GM20431 (cell line): ENCODE measurements at regions not wholly inside any gene's neighbourhood (a gene's known extent, or its start where the extent isn't known, plus 50 kb on each side); places are given as distances from the start of the nearest gene placed in this dataset.

ENCODE experiments used
- in situ Hi-C: fragments of 300-500 bp; cut with MseI, MboI; formaldehyde crosslinking; loops from one replicate; pipeline ENCODE4 v1.15.0; 2020; ENCODE audit warnings: low sequenced_read_pairs; ENCODE audit not compliant: unreplicated experiment

GRCh38 chr14:54197369-54197768, 199.4 kb upstream of the CDKN3 start:
- in situ Hi-C loops, result no loop called here

GRCh38 chr14:54200726-54201125, 196.1 kb upstream of the CDKN3 start:
- in situ Hi-C loops, result no loop called here

GRCh38 chr14:54202288-54202687, 194.5 kb upstream of the CDKN3 start:
- in situ Hi-C loops, result no loop called here

- in situ Hi-C loops, result no loop called here
Observed at GRCh38 chr14:54206516-54206915, 190.3 kb upstream of the CDKN3 start.

GRCh38 chr14:54207075-54207474, 189.7 kb upstream of the CDKN3 start:
- in situ Hi-C loops, result no loop called here

- in situ Hi-C loops, result no loop called here
Observed at GRCh38 chr14:54207476-54208462, 189.0 kb upstream of the CDKN3 start.

GRCh38 chr14:54208751-54209150, 188.1 kb upstream of the CDKN3 start:
- in situ Hi-C loops, result no loop called here

- in situ Hi-C loops, result no loop called here
Observed at GRCh38 chr14:54209511-54210250, 187.1 kb upstream of the CDKN3 start.

GRCh38 chr14:54211551-54212308, 185.1 kb upstream of the CDKN3 start:
- in situ Hi-C loops, result no loop called here

GRCh38 chr14:54213536-54213935, 183.3 kb upstream of the CDKN3 start:
- in situ Hi-C loops, result no loop called here

GRCh38 chr14:54216827-54217226, 180.0 kb upstream of the CDKN3 start:
- in situ Hi-C loops, result no loop called here

GRCh38 chr14:54219261-54220070, 177.3 kb upstream of the CDKN3 start:
- in situ Hi-C loops, result no loop called here

GRCh38 chr14:54220071-54220703, 176.6 kb upstream of the CDKN3 start:
- in situ Hi-C loops, result no loop called here

- in situ Hi-C loops, result no loop called here
Observed at GRCh38 chr14:54220704-54221431, 175.9 kb upstream of the CDKN3 start.

- in situ Hi-C loops, result no loop called here
Observed at GRCh38 chr14:54221432-54221803, 175.4 kb upstream of the CDKN3 start.

- in situ Hi-C loops, result no loop called here
Observed at GRCh38 chr14:54221971-54222370, 174.8 kb upstream of the CDKN3 start.

- in situ Hi-C loops, result no loop called here
Observed at GRCh38 chr14:54223831-54224402, 172.9 kb upstream of the CDKN3 start.

- in situ Hi-C loops, result no loop called here
Observed at GRCh38 chr14:54225457-54226060, 171.2 kb upstream of the CDKN3 start.
